Endodermal cell (in vitro differentiated cells): ENCODE measurements at regions not wholly inside any gene's neighbourhood (a gene's known extent, or its start where the extent isn't known, plus 50 kb on each side); places are given as distances from the start of the nearest gene placed in this dataset.

Source experiments
- DNase-seq: peaks from one replicate; pipeline ENCODE4 v3.0.0-alpha.2; 2017
- H3K27ac ChIP-seq: 2 replicates; pipeline ENCODE4 v1.5.1; 2013; ENCODE audit warnings: mild to moderate bottlenecking, low read depth, low read length, moderate library complexity
- H3K27me3 ChIP-seq: 2 replicates; pipeline ENCODE4 v1.6.1; 2013; ENCODE audit warnings: mild to moderate bottlenecking, low read length, moderate library complexity; ENCODE audit not compliant: insufficient read depth, control insufficient read depth, poor library complexity, severe bottlenecking
- H3K36me3 ChIP-seq: 2 replicates; pipeline ENCODE4 v1.7.0; 2013; ENCODE audit warnings: mild to moderate bottlenecking, low read length, moderate library complexity; ENCODE audit not compliant: control insufficient read depth, insufficient read depth
- H3K4me1 ChIP-seq: one replicate; pipeline ENCODE4 v1.7.0; 2013; ENCODE audit warnings: low read length; ENCODE audit not compliant: control insufficient read depth, insufficient read depth
- H3K4me3 ChIP-seq: 2 replicates; pipeline ENCODE4 v1.5.1; 2013; ENCODE audit warnings: mild to moderate bottlenecking, low read length, moderate library complexity
- H3K9ac ChIP-seq: 2 replicates; pipeline ENCODE4 v1.6.1; 2013; ENCODE audit warnings: mild to moderate bottlenecking, low read length, moderate library complexity; ENCODE audit not compliant: poor library complexity, severe bottlenecking; ENCODE audit errors: extremely low read depth
- H3K9me3 ChIP-seq: 2 replicates; pipeline ENCODE4 v1.6.1; 2013; ENCODE audit warnings: mild to moderate bottlenecking, low read length, moderate library complexity; ENCODE audit not compliant: control insufficient read depth
- H3K27ac Mint-ChIP-seq: 2 replicates; pipeline ENCODE4 v1.8.0; 2020; ENCODE audit warnings: mixed read lengths
- H3K27me3 Mint-ChIP-seq: 2 replicates; pipeline ENCODE4 v1.8.0; 2021; ENCODE audit warnings: mild to moderate bottlenecking, mixed read lengths; ENCODE audit not compliant: insufficient read depth
- H3K36me3 Mint-ChIP-seq: 2 replicates; pipeline ENCODE4 v1.8.0; 2020; ENCODE audit warnings: low read depth, mixed read lengths
- H3K4me1 Mint-ChIP-seq: 2 replicates; pipeline ENCODE4 v1.8.0; 2020; ENCODE audit warnings: mixed read lengths
- H3K4me3 Mint-ChIP-seq: 2 replicates; pipeline ENCODE4 v1.8.0; 2020; ENCODE audit warnings: mild to moderate bottlenecking, moderate library complexity, mixed read lengths
- H3K9me3 Mint-ChIP-seq: 2 replicates; pipeline ENCODE4 v1.8.0; 2020; ENCODE audit warnings: mild to moderate bottlenecking, mixed read lengths
- CTCF ChIP-seq: fragments of 200-600 bp; sonication (generic); conservative IDR thresholded peaks from 2 replicates; pipeline ENCODE4 v1.5.0; 2021; ENCODE audit warnings: antibody characterized with exemption, mild to moderate bottlenecking
- WGBS, 2 experiments: methylation state at CpG; one replicate each; pipeline versions ENCODE4 v1.1.5 to v1.1.7; 2013; ENCODE audit warnings: missing lambda C conversion rate in 2 of 2, mixed read lengths in 1 of 2; ENCODE audit not compliant: insufficient coverage in 1 of 2, insufficient read length in 1 of 2; 5-methylcytosine and 5-hydroxymethylcytosine counted together

GRCh38 chr20:29296256-29297230 is 1960.9 kb upstream of the DEFB115 start:
- Mint-ChIP-seq H3K9me3 (peaks cover 56% of the 10 kb centered on the region), H3K27me3 (no peaks in the 10 kb centered on the region), H3K4me1 (no peaks in the 10 kb centered on the region), H3K4me3 (no peak overlapping the region), H3K27ac (no peak overlapping the region), H3K36me3 (peaks cover 6% of the 10 kb centered on the region)
- H3K4me1 ChIP-seq: no peaks in the 10 kb centered on the region
- no peaks in the 10 kb centered on the region for H3K27me3 ChIP-seq
- H3K4me3 ChIP-seq: no peak overlapping the region
- WGBS, 2 experiments: 85 to 86% methylated on average over 39 to 58 of the region's 58 CpGs
- H3K27ac ChIP-seq: no peak overlapping the region
- TF ChIP-seq CTCF: no peak
- no peak for DNase-seq
- no peak overlapping the region for H3K9ac ChIP-seq
- peaks cover 10% of the 10 kb centered on the region for H3K9me3 ChIP-seq
- no peaks in the 10 kb centered on the region for H3K36me3 ChIP-seq

- DNase-seq: no peak
- Histone ChIP-seq H3K36me3 (no peaks in the 10 kb centered on the region), H3K9ac (no peak overlapping the region), H3K27ac (no peak overlapping the region), H3K4me1 (no peaks in the 10 kb centered on the region), H3K9me3 (peaks cover 11% of the 10 kb centered on the region), H3K27me3 (no peaks in the 10 kb centered on the region), H3K4me3 (no peak overlapping the region)
- Mint-ChIP-seq H3K4me1 (no peaks in the 10 kb centered on the region), H3K36me3 (peaks cover 6% of the 10 kb centered on the region), H3K27me3 (no peaks in the 10 kb centered on the region), H3K4me3 (no peak overlapping the region), H3K27ac (no peak overlapping the region), H3K9me3 (peaks cover 65% of the 10 kb centered on the region)
- WGBS, 2 experiments: 80% methylated on average over 48 to 70 of the region's 70 CpGs
- no peak for TF ChIP-seq CTCF
These were observed 1959.8 kb upstream of the DEFB115 start for GRCh38 chr20:29297411-29298270.

- peaks cover 71% of the 10 kb centered on the region for H3K9me3 Mint-ChIP-seq
- no peaks in the 10 kb centered on the region for H3K36me3 ChIP-seq
- no peak overlapping the region for H3K4me3 Mint-ChIP-seq
- 85 to 86% methylated on average over 12 of the region's 12 CpGs for WGBS, 2 experiments
- H3K9ac ChIP-seq: no peak overlapping the region
- no peaks in the 10 kb centered on the region for H3K27me3 Mint-ChIP-seq
- peaks cover 11% of the 10 kb centered on the region for H3K9me3 ChIP-seq
- peaks cover 6% of the 10 kb centered on the region for H3K36me3 Mint-ChIP-seq
- no peaks in the 10 kb centered on the region for H3K4me1 Mint-ChIP-seq
- H3K4me1 ChIP-seq: no peaks in the 10 kb centered on the region
- H3K4me3 ChIP-seq: no peak overlapping the region
- no peak overlapping the region for H3K27ac Mint-ChIP-seq
- H3K27ac ChIP-seq: no peak overlapping the region
- no peak for DNase-seq
- H3K27me3 ChIP-seq: no peaks in the 10 kb centered on the region
- no peak for TF ChIP-seq CTCF
These were observed 1959.2 kb upstream of the DEFB115 start for GRCh38 chr20:29298271-29298590.
